Stimulated activated effector memory CD8-positive, alpha-beta T cell treated with anti-CD3 and anti-CD28 coated beads, Interleukin-12 subunit alpha, Interleukin-12 subunit beta, amount 100 ng/mL, for 72 hours (primary cell): ENCODE measurements at regions not wholly inside any gene's neighbourhood (a gene's known extent, or its start where the extent isn't known, plus 50 kb on each side); places are given as distances from the start of the nearest gene placed in this dataset.
"Not testable (repeated sequence)": the region's sequence is repeated elsewhere in the genome, so short reads cannot be mapped to it uniquely, and the experiment has no call there.

Experiments
- ATAC-seq: fragments of 150-1000 bp; cut with Tn5 transposase; 2 replicates; pipeline ENCODE4 v1.10.0; 2021
- DNase-seq, 2 donors: peaks; one replicate each; pipeline ENCODE4 v3.0.0; 2021 to 2022; ENCODE audit warnings: low spot score in 2 of 2
- H3K27ac Mint-ChIP-seq: one replicate; pipeline ENCODE4 v1.8.0; 2022; ENCODE audit warnings: mild to moderate bottlenecking, mixed read lengths
- H3K36me3 Mint-ChIP-seq: one replicate; pipeline ENCODE4 v1.8.0; 2022; ENCODE audit warnings: mild to moderate bottlenecking, mixed read lengths
- H3K4me1 Mint-ChIP-seq: one replicate; pipeline ENCODE4 v1.8.0; 2022; ENCODE audit warnings: mixed read lengths
- H3K4me3 Mint-ChIP-seq: one replicate; pipeline ENCODE4 v1.8.0; 2022; ENCODE audit warnings: mild to moderate bottlenecking, mixed read lengths
- H3K9me3 Mint-ChIP-seq: one replicate; pipeline ENCODE4 v1.8.0; 2022; ENCODE audit warnings: mixed read lengths

- Mint-ChIP-seq H3K27ac (no peak overlapping the region), H3K9me3 (no peaks in the 10 kb centered on the region), H3K4me1 (no peaks in the 10 kb centered on the region), H3K36me3 (no peaks in the 10 kb centered on the region), H3K4me3 (no peak overlapping the region)
- DNase-seq (peak in 1 of 2 donors; percentile 10), ATAC-seq (no peak)
Observed at GRCh38 chr3:127423856-127424765, 136.3 kb upstream of the PRR20G start.

GRCh38 chr3:127422663-127423375 lies 135.0 kb upstream of the PRR20G start:
- H3K36me3 Mint-ChIP-seq: no peaks in the 10 kb centered on the region
- no peak overlapping the region for H3K27ac Mint-ChIP-seq
- ATAC-seq: no peak
- H3K4me1 Mint-ChIP-seq: no peaks in the 10 kb centered on the region
- DNase-seq: peak in 1 of 2 donors; percentile 35
- no peaks in the 10 kb centered on the region for H3K9me3 Mint-ChIP-seq
- no peak overlapping the region for H3K4me3 Mint-ChIP-seq

GRCh38 chr3:127421943-127422662 lies 134.3 kb upstream of the PRR20G start:
- peak in 1 of 2 donors; percentile 26 for DNase-seq
- H3K4me1 Mint-ChIP-seq: no peaks in the 10 kb centered on the region
- H3K36me3 Mint-ChIP-seq: no peaks in the 10 kb centered on the region
- no peak overlapping the region for H3K27ac Mint-ChIP-seq
- no peak overlapping the region for H3K4me3 Mint-ChIP-seq
- no peaks in the 10 kb centered on the region for H3K9me3 Mint-ChIP-seq
- ATAC-seq: no peak

GRCh38 chr3:127420829-127421228 lies 133.0 kb upstream of the PRR20G start:
- no peaks in the 10 kb centered on the region for H3K4me1 Mint-ChIP-seq
- H3K36me3 Mint-ChIP-seq: no peaks in the 10 kb centered on the region
- no peak overlapping the region for H3K4me3 Mint-ChIP-seq
- ATAC-seq (no peak), DNase-seq (peak in 1 of 2 donors; percentile 28)
- no peak overlapping the region for H3K27ac Mint-ChIP-seq
- no peaks in the 10 kb centered on the region for H3K9me3 Mint-ChIP-seq

GRCh38 chr3:127419641-127420553 lies 132.1 kb upstream of the PRR20G start:
- ATAC-seq: peak; percentile 5
- H3K36me3 Mint-ChIP-seq: no peaks in the 10 kb centered on the region
- H3K9me3 Mint-ChIP-seq: no peaks in the 10 kb centered on the region
- H3K27ac Mint-ChIP-seq: no peak overlapping the region
- H3K4me3 Mint-ChIP-seq: no peak overlapping the region
- no peaks in the 10 kb centered on the region for H3K4me1 Mint-ChIP-seq
- DNase-seq: peak in 1 of 2 donors; percentile 36

- Mint-ChIP-seq H3K4me3 (no peak overlapping the region), H3K36me3 (no peaks in the 10 kb centered on the region), H3K27ac (no peak overlapping the region), H3K9me3 (no peaks in the 10 kb centered on the region), H3K4me1 (no peaks in the 10 kb centered on the region)
- DNase-seq (peak in 1 of 2 donors; percentile 40), ATAC-seq (no peak)
Observed at GRCh38 chr3:127419182-127419581, 131.3 kb upstream of the PRR20G start.

- Mint-ChIP-seq H3K4me3 (no peak overlapping the region), H3K9me3 (no peaks in the 10 kb centered on the region)
- peak in 1 of 2 donors; percentile 36 for DNase-seq
Observed at GRCh38 chr3:127418560-127419147, 130.8 kb upstream of the PRR20G start.

GRCh38 chr3:127417709-127418559 lies 130.1 kb upstream of the PRR20G start:
- Mint-ChIP-seq H3K36me3 (no peaks in the 10 kb centered on the region), H3K9me3 (no peaks in the 10 kb centered on the region), H3K27ac (no peak overlapping the region), H3K4me3 (no peak overlapping the region), H3K4me1 (no peaks in the 10 kb centered on the region)
- no peak for ATAC-seq
- peak in 1 of 2 donors; percentile 38 for DNase-seq

More at GRCh38 chr3:127418560-127419147, 130.8 kb upstream of the PRR20G start:
- H3K36me3 Mint-ChIP-seq: no peaks in the 10 kb centered on the region
- no peaks in the 10 kb centered on the region for H3K4me1 Mint-ChIP-seq
- no peak overlapping the region for H3K27ac Mint-ChIP-seq
- no peak for ATAC-seq

GRCh38 chr3:127413871-127414270 lies 126.0 kb upstream of the PRR20G start:
- Mint-ChIP-seq H3K27ac (no peak overlapping the region), H3K9me3 (no peaks in the 10 kb centered on the region), H3K4me3 (no peak overlapping the region), H3K36me3 (no peaks in the 10 kb centered on the region), H3K4me1 (no peaks in the 10 kb centered on the region)
- DNase-seq (peak in 1 of 2 donors; percentile 23), ATAC-seq (no peak)

GRCh38 chr3:127413318-127413673 lies 125.5 kb upstream of the PRR20G start:
- Mint-ChIP-seq H3K4me1 (no peaks in the 10 kb centered on the region), H3K36me3 (no peaks in the 10 kb centered on the region), H3K27ac (no peak overlapping the region), H3K4me3 (no peak overlapping the region), H3K9me3 (no peaks in the 10 kb centered on the region)
- no peak for ATAC-seq
- DNase-seq: peak in 1 of 2 donors; percentile 29

- peak in 1 of 2 donors; percentile 32 for DNase-seq
- no peak overlapping the region for H3K27ac Mint-ChIP-seq
- no peaks in the 10 kb centered on the region for H3K9me3 Mint-ChIP-seq
- H3K36me3 Mint-ChIP-seq: no peaks in the 10 kb centered on the region
- no peak for ATAC-seq
- no peak overlapping the region for H3K4me3 Mint-ChIP-seq
- no peaks in the 10 kb centered on the region for H3K4me1 Mint-ChIP-seq
Observed at GRCh38 chr3:127412578-127413317, 124.9 kb upstream of the PRR20G start.

GRCh38 chr3:127411875-127412274 lies 124.0 kb upstream of the PRR20G start:
- H3K4me1 Mint-ChIP-seq, H3K9me3 Mint-ChIP-seq, H3K27ac Mint-ChIP-seq, ATAC-seq, DNase-seq, H3K36me3 Mint-ChIP-seq, H3K4me3 Mint-ChIP-seq: not testable (repeated sequence)
